HG03103 (cell line): ENCODE measurements at regions not wholly inside any gene's neighbourhood (a gene's known extent, or its start where the extent isn't known, plus 50 kb on each side); places are given as distances from the start of the nearest gene placed in this dataset.

Experiments used
- ATAC-seq: cut with Tn5 transposase; IDR thresholded peaks from one replicate; pipeline ENCODE4 v1.9.1; 2021; ENCODE audit warnings: low read depth; ENCODE audit not compliant: unreplicated experiment

DNA sequence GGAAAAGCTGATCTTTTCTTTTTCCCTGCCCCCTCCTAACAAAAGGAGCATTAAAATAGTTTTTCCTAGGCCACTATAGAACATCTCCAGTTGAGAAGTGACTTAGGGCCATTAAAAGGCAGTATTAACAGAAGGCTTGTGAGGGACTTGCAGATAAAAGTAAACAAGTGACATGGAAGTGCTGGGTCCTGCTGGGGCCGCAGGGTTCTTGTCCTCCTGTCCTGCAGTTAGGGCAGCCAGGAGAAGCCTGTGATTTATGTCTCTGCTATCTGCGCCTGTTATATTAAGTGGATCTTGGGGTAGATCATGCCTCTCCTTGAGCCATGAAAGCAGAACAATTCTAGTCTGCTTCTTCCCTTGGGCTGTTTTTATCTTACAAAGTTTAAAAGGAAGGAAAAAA is 271.4 kb upstream of the C11orf87 start:
- ATAC-seq = no peak

DNA sequence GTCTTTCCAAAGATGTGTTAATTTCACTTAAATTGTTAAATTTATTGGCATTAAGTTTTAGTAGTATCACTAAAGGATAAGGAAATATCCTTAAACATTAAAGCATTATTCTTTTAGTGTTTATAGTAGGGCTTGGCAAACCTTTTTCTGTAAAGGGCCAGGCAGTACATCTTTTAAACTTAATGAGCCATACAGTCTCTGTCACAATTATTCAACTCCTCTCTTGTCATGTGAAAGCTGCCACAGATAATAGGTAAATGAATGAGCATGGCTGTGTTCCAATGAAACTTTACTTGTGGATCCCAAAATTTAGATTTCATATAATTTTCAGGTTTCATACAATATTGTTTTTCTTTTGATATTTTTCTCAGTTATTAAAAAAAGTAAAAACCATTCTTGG is 268.2 kb upstream of the C11orf87 start:
- ATAC-seq = no peak

DNA sequence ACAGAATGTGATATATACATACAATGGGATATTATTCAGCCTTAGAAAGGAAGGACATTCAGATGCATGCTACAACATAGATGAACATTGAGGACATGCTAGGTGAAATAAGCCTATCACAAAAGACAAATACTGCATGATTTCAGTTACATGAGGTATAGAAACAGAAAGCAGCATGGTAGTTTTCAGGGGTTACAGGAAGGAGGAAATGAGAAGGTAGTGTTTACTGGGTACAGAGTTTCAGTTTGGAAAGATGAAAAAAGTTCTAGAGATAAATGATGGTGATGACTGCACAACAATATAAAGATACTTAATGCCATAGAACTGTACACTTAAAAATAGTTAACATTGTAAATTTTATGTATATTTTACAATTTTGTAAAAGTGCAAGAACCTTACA is 266.7 kb upstream of the C11orf87 start:
- ATAC-seq = peak; percentile 86

DNA sequence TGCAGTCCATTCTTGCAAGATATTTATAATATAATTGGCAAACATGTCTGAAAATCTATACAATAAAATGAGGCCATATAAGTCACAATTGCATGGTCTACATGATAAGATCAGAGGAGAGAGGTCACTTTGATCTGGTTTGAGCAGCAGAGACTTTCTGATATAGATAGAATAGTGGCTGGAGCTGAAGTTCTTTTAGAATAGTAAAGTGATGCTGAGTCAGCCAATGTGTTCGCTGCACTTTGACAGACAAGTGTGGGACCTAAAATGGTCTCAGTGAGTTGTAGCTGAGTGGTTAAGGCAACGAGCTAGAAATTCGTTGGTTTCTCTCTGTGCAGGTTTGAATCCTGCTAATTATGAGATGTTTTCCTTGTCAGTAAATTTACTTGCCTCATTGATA is 257.0 kb upstream of the C11orf87 start:
- ATAC-seq = no peak

DNA sequence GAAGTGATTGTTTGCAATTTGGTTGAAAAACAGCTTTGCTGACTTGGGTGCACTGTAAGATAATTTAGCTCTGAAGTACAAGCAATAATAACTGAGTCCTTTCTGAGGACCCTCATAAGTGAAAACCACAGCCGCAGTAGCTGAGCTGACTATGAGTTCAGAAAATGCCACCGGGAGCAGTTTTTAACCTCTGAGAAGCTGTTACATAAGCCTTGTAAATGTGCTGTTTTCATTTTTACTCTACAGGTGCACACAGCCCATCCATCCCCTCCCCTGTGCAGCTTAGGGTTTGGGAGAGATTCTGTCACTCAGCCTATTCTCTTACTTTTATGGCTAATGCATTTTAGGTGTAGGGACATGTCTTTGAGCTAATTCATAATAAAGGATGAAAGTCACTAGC is 255.5 kb upstream of the C11orf87 start:
- no peak for ATAC-seq

DNA sequence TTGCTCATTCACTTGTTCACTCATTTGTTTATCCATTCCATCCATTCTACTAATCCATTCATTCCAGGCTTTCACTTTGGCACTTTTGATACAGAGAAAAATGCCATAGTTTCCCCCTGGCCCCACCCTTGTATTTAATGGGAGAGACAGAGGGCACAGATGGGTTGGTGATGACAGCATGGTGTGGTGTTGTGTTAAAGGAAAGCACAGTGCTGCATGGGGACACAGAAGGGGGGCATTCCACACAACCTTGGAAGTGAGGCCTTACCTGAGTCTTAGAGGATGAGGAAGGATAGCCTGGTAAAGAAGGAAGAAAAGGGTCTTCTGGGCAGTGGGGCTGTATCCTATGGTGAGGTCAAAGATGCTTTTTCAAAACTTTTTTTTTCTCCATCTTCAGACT is 248.5 kb upstream of the C11orf87 start:
- ATAC-seq = no peak

DNA sequence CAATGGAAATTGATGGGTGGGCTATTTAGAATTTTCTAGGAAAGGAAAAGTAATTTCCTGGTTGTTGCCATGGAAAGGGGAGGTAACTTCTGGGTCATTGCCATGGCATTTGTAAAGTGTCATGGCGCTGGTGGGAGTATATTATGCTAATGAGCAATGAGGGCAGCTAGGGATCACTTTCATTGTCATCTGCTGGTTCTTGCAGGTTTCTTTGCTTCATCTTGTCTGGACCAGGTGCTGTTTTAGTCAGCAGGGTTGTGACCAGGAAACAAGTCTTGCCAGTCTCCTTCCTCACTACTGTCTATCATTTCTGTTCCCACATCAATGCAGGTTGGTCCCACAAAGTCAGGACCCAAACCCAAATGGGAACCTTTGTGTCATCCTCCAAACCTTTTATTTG is 237.6 kb upstream of the C11orf87 start:
- no peak for ATAC-seq

DNA sequence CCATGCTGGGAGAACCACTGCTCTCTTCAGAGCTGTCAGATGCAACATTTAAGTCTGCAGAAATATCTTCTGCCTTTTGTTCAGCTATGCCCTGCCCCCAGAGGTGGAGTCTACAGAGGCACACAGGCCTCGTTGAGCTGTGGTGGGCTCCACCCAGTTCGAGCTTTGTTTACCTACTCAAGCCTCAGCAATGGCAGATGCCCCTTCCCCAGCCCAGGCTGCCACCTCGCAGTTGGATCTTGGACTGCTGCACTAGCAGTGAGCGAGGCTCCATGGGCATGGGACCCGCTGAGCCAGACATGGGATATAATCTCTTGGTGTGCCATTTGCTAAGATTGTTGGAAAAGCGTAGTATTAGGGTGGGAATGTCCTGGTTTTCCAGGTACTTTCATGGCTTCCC is 229.1 kb upstream of the C11orf87 start:
- ATAC-seq = no peak

DNA sequence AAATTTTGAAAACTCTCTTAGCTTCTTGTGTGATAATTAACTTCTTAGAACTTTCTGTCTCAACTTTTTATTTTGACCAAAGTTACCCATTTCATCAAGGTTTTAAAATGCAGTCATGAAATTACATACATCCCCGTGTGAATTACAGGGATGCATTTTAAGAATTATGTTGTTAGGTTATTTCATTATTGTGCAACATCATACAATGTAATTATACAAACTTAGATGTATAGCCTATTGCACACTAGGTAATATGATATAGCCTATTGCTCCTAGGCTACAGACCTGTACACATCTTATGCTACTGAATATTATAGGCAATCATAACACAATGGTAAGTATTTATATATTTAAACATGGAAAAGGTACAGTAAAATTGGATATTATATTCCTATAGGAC is 228.1 kb upstream of the C11orf87 start:
- ATAC-seq = no peak

DNA sequence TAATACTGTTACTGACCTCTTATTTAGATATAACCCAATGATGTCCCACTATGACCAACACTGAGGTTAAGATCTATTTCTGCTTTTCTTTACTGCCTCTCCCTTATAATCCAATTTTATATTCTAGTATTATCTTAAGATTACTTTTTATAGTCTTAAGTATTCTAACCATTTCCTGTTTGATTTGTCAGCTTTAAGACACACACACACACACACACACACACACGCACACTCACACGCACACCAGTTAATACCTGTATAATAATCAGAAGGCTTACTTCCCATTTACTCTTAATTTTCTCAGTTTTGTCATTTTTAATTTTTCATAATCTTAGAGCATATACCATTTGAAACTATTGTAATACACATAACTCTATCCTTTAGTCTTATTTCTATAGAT is 226.0 kb upstream of the C11orf87 start:
- ATAC-seq = no peak

DNA sequence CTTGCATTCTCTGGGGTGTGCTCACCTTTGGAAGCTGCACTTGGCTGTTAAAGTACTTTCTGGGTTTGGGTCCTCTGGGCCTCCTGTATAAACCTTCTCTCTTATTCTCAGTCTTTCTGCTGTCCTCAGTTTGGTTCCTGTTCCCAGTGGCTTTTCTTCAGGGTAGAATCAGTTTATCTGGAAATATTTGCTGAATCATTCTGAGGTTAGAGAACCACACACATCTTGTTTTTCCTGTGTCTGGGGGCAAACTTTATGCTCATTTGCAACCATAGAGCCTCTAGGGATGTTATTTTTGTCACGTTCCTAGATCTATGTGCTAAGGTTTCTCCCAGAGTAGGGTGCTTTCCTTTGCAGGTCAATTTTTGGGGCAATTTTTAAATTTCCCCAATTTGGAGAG is 224.3 kb upstream of the C11orf87 start:
- no peak for ATAC-seq

DNA sequence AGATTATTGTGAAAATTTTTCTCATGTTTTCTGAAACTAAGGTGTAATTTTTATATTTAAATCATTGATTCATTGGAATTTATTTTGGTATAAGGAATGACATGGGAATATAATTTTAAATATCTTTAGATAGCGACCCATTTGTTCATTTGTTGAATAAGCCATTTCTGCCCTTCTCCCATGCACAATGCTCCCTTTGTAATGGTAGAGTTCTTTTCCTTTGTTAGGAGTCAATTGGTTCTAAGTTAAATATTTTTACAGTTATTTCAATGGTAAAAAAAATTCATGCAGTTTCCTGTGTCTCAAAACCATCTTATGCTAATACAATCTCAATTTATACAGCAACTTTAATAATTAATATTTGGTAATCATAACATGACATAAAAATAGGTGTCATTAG is 218.8 kb upstream of the C11orf87 start:
- no peak for ATAC-seq

DNA sequence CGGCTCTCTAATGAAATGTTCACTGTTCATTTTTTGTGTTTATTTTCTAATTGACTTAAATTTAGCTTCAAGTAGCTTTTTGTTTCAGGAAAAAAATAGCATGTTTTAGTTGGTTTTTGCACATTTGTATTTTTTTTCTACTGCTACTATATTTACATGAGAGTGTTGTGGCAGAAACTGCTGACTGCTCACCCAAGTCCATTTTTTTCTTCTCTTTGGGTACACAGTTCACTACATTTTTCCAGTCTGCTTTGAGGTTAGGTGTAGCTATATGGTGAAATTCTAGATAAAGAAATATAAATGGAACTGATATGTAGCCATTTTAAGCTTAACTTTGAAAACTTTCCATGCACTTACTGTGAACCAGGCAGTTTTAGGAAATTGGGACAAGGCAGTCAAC is 216.7 kb upstream of the C11orf87 start:
- no peak for ATAC-seq

DNA sequence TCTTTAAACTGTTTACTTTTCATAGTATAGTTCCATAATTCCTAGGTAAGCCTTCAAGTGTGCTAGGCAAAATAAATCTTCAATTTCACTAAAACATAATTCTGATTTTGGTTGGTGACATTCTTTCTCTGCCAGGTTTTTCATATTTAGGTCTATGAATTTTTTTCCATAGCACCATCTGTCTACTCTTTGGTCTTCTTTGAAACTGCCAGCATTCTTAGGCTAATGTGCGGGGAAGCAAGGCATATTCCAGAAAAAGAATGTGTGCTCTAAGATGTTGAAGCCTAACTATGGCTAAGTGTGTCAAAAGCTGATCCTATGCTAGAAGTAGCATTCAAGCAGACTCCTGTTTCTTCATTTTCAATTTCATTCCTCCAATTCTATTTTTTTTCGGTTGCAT is 213.9 kb upstream of the C11orf87 start:
- no peak for ATAC-seq

DNA sequence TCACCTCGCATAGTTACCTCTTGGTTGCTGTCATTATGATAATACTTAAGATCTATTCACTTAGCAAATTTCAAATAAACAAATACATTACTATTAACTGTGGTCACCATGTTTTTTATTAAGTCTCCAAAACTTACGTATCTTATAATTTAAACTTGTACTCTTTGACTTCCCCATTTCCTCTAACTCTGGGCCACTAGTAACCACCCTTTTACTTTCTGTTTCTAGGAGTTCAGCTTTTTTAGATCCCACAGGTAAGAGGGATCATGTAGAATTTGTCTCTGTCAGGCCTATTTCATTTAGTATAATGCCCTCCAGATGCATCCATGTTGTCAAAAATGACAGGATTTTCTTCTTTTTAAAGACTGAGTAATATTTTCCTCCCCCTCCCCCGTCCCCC is 212.4 kb upstream of the C11orf87 start:
- ATAC-seq = no peak

DNA sequence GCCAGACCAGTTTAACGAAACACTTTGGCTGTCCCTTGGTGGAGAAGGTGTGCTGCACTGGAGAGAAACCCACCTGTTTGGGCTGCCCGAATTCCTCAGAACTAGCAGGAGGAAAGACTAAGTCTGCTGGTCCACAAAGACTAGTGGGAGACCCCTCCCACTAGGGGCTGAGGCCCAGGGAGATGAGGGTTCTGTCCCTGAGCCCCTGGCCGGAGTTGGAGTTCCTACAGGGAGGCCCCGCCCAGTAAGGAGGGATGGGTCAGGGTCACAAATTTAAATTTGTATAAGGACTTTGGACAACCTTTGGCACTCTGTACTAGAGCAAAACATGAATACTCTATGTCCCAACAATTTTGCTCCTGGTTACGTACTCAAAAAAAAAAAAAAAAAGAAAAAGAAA is 200.8 kb upstream of the C11orf87 start:
- ATAC-seq = no peak

DNA sequence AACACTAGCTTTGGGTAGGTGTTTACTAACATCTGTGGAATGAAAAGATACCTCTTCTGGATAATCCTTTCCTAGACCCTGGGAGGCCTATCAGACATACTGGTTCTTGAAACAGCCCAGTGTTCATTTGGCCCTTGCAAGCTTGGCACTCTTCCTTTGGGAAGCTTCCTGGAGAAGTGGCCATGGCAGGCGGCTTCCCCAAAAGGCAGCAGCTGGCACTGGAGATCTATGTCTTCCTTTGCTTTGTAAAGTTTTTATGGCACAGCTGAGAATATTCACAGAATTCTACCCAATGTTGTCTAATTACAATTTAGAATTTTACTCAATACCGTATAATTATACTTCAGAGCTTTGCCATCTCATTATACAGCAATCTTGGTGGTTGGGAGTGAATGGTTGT is 199.2 kb upstream of the C11orf87 start:
- ATAC-seq = no peak

DNA sequence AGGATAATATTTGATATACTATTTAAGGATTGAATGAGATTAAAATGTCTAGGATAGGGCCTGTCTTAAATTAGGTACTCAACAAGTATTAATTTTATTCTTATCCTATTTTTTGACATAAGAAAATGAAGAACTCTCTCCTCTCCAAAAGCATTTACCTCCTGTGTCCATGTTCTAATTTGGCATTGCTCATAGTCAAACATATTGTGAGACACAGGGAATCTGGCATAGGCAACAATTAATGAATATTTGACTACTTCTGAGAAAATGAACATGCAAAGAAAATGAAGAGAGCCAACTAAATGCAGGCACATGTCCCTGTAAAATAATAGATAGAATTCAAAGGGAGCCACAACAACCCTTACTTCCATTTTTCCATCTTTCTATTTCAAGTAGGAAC is 198.5 kb upstream of the C11orf87 start:
- ATAC-seq = no peak

DNA sequence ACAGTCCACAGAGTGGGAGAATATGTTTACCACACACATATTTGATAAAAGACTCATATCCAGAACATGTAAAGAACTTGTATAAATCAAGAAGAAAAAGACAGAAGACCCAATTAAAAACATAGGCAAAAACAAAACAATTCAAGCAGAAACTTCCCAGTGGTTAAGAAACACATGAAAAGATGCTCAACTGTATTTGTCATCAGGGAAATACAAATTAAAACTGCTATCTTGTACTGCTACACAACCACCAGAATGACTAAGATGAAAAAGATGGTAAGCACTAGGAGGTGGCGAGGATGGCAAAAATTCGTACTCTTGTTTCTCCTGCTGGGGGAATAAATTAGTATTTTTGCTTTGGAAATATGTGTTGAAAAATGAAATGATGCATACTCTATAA is 192.3 kb upstream of the C11orf87 start:
- ATAC-seq = no peak

DNA sequence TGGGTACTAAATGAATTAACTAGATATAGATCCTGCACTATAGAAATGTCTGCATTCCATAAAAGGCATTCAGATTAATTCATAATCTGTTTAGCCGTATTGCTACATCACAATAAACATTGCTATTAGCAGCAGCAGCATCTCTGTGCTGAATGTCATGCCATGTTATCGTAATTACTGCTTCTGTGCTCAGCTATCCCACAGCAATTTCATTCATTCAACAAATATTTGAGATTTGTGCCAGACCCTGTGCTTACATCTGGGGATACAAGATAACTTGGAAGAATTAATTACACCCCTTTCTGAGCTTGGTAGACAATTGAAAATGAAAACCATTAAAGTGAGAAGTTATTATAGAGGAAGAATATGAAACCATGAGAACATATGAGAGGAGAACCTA is 185.8 kb upstream of the C11orf87 start:
- ATAC-seq = no peak

DNA sequence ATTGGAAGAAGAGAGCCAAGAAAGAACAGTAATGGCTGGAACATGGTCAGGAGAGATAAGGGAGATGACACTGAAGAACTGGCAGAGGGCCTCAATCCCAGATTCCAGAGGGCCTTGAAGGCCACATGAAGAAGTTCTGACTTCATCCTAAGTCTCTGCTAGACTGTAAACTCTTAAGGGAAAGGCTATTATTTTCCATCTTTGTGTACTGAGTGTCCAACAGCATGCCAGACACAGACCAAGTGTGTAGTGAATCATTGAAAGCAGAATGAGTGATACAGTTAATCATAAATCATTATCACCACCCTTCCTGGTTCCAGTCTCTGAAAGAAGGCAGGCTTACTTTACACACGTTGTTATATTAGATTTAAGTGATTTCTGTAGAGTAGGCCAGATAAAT is 185.3 kb upstream of the C11orf87 start:
- ATAC-seq = no peak

DNA sequence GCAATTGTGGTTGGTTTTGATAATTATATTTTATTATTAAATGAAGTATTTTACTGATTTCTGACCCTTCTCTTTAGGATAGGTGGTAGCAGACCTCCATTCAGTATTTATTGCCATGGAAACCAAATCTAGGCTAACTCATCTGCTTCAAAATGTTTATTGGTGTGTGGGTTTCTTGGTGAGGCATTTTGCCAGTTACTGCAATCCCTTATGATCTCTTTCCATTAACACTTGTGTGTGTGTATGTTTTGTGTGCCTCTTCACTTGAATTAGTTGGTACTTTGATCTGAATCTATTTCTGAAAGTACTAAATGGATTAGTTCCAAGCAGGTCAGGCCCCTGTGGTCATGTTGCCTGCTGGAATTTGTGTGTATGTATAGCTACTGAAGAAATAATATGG is 184.4 kb upstream of the C11orf87 start:
- ATAC-seq = no peak

DNA sequence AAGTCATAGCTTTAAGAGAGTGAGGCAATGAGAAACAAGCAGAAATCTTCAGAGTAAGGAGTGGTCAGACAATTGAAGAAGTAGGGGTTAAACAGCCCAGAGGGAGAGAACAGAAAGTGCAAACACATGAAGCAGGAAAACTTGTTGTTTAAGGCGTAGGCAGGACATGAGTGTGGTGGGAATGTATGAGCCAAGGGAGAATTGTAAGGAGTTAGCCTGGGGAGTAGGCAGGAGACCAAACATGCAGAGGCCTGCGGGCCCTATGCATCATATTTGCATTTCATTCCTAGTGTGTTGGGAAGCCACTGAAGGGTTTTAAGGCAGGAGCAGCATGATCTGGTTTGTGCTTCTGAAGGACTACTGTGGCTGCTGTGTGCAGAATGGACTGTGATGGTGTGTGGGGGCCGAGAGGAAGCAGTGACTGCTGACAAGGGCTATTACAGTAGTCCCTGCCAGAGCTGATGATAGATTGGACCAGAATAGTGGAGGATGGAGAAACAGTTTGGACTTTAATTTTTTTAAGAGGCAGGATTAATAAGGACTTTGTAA is 179.9 kb upstream of the C11orf87 start:
- ATAC-seq = no peak

DNA sequence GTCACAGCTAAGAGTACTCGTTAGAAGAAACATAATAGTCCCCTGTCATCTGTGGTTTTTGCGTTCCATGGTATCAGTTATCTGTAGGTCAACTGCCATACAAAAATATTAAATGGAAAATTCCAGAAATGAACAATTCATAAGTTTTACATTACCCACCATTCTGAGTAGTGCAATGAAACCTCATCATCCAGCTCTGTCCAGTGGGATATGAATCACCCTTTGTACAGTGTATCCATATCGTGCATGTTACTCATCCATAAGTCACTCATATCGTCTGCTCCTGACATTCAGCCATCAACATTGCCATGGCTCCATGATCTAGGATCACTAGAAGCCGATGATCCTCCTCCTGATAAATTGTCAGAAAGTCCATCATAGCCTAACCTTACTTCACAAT is 174.9 kb upstream of the C11orf87 start:
- no peak for ATAC-seq
